ENCODE measurements at regions not wholly inside any gene's neighbourhood (a gene's known extent, or its start where the extent isn't known, plus 50 kb on each side); places are given as distances from the start of the nearest gene placed in this dataset.

- Histone ChIP-seq H3K27me3 (no peaks in the 10 kb centered on the region), H3K36me3 (no peaks in the 10 kb centered on the region), H3K27ac (no peak overlapping the region), H3K4me1 (no peaks in the 10 kb centered on the region), H3K9me3 (no peaks in the 10 kb centered on the region), H3K4me3 (no peak overlapping the region)
- 34% methylated on average over 2 of the region's 2 CpGs for WGBS, 2 donors
- TF ChIP-seq, protein P1, sequence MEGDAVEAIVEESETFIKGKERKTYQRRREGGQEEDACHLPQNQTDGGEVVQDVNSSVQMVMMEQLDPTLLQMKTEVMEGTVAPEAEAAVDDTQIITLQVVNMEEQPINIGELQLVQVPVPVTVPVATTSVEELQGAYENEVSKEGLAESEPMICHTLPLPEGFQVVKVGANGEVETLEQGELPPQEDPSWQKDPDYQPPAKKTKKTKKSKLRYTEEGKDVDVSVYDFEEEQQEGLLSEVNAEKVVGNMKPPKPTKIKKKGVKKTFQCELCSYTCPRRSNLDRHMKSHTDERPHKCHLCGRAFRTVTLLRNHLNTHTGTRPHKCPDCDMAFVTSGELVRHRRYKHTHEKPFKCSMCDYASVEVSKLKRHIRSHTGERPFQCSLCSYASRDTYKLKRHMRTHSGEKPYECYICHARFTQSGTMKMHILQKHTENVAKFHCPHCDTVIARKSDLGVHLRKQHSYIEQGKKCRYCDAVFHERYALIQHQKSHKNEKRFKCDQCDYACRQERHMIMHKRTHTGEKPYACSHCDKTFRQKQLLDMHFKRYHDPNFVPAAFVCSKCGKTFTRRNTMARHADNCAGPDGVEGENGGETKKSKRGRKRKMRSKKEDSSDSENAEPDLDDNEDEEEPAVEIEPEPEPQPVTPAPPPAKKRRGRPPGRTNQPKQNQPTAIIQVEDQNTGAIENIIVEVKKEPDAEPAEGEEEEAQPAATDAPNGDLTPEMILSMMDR (IDR thresholded peaks at IDR 0.05), result no peak
- TF ChIP-seq EP300 (IDR thresholded peaks at IDR 0.05) (no peak), POLR2A (IDR thresholded peaks at IDR 0.05) (no peak)
- no peak for DNase-seq (ENCODE audit: low spot score in 2 of 2)
These were observed 179.8 kb downstream of the SPCS3 start for GRCh38 chr4:176499518-176499917.

GRCh38 chr4:176500894-176501293, 181.1 kb downstream of the SPCS3 start:
- DNase-seq (ENCODE audit: low spot score in 2 of 2), result no peak
- Histone ChIP-seq H3K36me3 (no peaks in the 10 kb centered on the region), H3K27ac (no peak overlapping the region), H3K9me3 (no peaks in the 10 kb centered on the region), H3K27me3 (no peaks in the 10 kb centered on the region), H3K4me3 (no peak overlapping the region), H3K4me1 (no peaks in the 10 kb centered on the region)
- TF ChIP-seq EP300 (IDR thresholded peaks at IDR 0.05) (no peak), POLR2A (IDR thresholded peaks at IDR 0.05) (no peak)
- TF ChIP-seq, protein P1 (IDR thresholded peaks at IDR 0.05), result no peak
- WGBS, 2 donors, result 53 to 60% methylated on average over 1 of the region's 1 CpG

- no peak for DNase-seq (ENCODE audit: low spot score in 2 of 2)
- Histone ChIP-seq H3K36me3 (no peaks in the 10 kb centered on the region), H3K4me1 (no peaks in the 10 kb centered on the region), H3K4me3 (no peak overlapping the region), H3K9me3 (no peaks in the 10 kb centered on the region), H3K27me3 (no peaks in the 10 kb centered on the region), H3K27ac (no peak overlapping the region)
- TF ChIP-seq, protein P1 (IDR thresholded peaks at IDR 0.05), result no peak
- TF ChIP-seq POLR2A (IDR thresholded peaks at IDR 0.05) (no peak), EP300 (IDR thresholded peaks at IDR 0.05) (no peak)
- WGBS, 2 donors, result 73 to 77% methylated on average over 2 of the region's 2 CpGs
These were observed 184.4 kb downstream of the SPCS3 start for GRCh38 chr4:176504118-176504517.

DNA sequence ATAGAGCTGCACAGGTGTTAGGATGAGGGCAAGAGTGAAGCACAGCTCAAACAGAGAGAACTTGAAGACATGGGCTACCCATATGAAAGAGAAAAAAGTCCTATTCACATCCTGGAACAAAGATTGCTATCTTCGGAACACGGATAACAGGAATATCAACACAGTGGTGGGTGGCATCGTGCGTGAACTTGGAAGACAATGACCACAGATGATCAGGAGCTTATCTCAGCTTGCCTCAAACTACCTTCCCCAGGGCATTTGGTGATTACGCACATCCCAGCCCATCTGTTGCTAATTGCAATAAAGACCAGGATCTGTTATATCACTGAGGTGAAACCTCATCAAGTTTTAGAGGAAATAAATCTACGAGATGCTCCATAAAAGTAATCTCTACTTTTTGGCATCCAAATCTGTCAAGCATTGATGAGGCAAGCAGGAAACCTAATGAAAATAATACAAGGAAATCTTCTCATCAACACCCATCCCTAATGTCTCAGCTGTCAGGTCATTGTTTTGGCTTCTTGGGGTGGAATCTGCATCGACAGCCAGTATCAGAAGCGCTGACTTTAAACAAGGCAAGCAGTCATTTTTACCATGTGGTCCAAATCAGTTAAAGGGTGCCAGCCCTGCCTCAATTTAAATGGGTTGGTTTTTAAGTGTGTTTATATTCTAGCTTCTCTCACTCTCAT, 188.2 kb downstream of the SPCS3 start:
- TF ChIP-seq EP300 (IDR thresholded peaks at IDR 0.05) (no peak), POLR2A (IDR thresholded peaks at IDR 0.05) (no peak)
- TF ChIP-seq, protein P1 (IDR thresholded peaks at IDR 0.05), result no peak
- no peaks in the 10 kb centered on the region for H3K36me3 ChIP-seq
- H3K9me3 ChIP-seq, result no peaks in the 10 kb centered on the region
- H3K27me3 ChIP-seq, result no peaks in the 10 kb centered on the region
- WGBS, 2 donors, result 76 to 86% methylated on average over 8 of the region's 8 CpGs
- no peak overlapping the region for H3K4me3 ChIP-seq
- H3K4me1 ChIP-seq, result no peaks in the 10 kb centered on the region
- no peak for DNase-seq (ENCODE audit: low spot score in 2 of 2)
- H3K27ac ChIP-seq, result no peak overlapping the region

DNA sequence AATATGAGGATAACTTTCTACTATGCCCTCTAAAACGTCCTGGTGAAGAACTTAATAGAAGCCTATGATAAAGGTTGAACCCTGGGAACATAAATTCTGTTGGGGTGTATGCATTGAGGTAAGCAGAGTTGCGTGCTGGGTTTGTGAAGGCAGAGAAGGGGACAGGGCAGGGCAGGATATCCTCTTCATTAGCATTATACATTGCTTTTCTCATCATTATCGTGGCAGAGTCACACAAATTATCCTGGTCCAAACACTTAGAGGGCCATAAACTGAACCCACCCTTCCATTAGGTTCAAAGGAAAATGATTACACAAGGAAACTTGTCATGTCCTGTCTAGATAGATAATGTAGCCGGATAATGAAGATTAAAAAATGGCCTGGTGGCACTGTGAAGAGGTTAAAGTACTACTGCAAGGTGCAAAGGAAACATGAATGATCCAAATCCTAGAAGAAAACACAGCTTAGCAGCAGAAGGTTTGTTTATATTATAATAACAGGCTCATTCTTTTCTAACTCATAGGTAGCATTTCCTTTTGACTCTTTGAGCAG, 189.1 kb downstream of the SPCS3 start:
- no peaks in the 10 kb centered on the region for H3K27me3 ChIP-seq
- H3K4me3 ChIP-seq, result no peak overlapping the region
- no peak for DNase-seq (ENCODE audit: low spot score in 2 of 2)
- H3K36me3 ChIP-seq, result no peaks in the 10 kb centered on the region
- no peaks in the 10 kb centered on the region for H3K4me1 ChIP-seq
- no peaks in the 10 kb centered on the region for H3K9me3 ChIP-seq
- 57 to 59% methylated on average over 4 of the region's 4 CpGs for WGBS, 2 donors
- no peak overlapping the region for H3K27ac ChIP-seq
- TF ChIP-seq, protein P1 (IDR thresholded peaks at IDR 0.05), result no peak
- no peak for TF ChIP-seq EP300 (IDR thresholded peaks at IDR 0.05)
- TF ChIP-seq POLR2A (IDR thresholded peaks at IDR 0.05), result no peak
